Nephron (organoid): ENCODE measurements at regions not wholly inside any gene's neighbourhood (a gene's known extent, or its start where the extent isn't known, plus 50 kb on each side); places are given as distances from the start of the nearest gene placed in this dataset.

Experiments used
- H3K27ac Mint-ChIP-seq, 3 experiments: 2 replicates each; pipeline ENCODE4 v1.8.0; 2020; ENCODE audit warnings: mixed read lengths in 3 of 3, mild to moderate bottlenecking in 2 of 3, moderate library complexity in 1 of 3
- H3K27me3 Mint-ChIP-seq: 2 replicates; pipeline ENCODE4 v1.8.0; 2021; ENCODE audit warnings: low read depth, mild to moderate bottlenecking, moderate library complexity, mixed read lengths
- H3K36me3 Mint-ChIP-seq: 2 replicates; pipeline ENCODE4 v1.8.0; 2020; ENCODE audit warnings: low read depth, mixed read lengths
- H3K4me1 Mint-ChIP-seq: 2 replicates; pipeline ENCODE4 v1.8.0; 2020; ENCODE audit warnings: mixed read lengths
- H3K4me3 Mint-ChIP-seq, 3 experiments: 2 replicates each; pipeline ENCODE4 v1.8.0; 2020; ENCODE audit warnings: mild to moderate bottlenecking in 3 of 3, mixed read lengths in 3 of 3, moderate library complexity in 2 of 3
- H3K9me3 Mint-ChIP-seq: 2 replicates; pipeline ENCODE4 v1.8.0; 2020; ENCODE audit warnings: mixed read lengths
- TF ChIP-seq, protein P1 (sequence below), 3 experiments: fragments of 200-600 bp; sonication (generic); IDR thresholded peaks; one replicate each; pipeline ENCODE4 v1.5.0; 2021; ENCODE audit warnings: antibody characterized with exemption in 3 of 3; ENCODE audit not compliant: unreplicated experiment in 3 of 3

- no peak overlapping the region for H3K4me3 Mint-ChIP-seq
Measured at GRCh38 chr1:4052657-4053056, 152.6 kb upstream of the C1orf174 start.

DNA sequence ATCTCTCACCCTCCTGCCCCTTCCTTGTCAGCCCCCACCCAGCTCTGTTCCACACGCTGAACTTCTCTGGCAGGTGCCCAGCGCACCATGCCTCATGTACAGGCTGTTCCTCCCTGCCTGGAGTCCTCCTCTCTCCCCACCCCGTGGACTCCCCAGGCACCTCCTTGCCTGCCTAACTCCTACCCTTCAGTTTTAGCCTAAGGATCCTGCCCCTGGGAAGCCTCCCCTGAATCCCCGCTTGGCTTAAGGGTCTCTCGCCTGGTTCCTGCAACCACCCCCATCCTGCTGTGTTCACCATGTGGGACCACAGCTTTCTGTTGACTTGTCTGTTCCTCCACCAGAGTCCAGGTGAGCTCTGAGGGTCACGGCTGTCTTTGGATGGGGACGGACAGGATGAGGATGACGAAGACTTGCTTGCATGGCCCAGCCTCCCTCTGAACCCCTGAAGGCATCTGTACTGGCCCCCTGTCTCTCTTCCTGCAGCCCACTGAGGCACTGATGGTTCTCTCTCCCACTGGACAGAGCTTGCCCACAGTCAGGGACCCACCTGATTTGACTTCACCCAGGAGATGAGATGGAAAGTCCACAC lies 153.2 kb upstream of the C1orf174 start:
- Mint-ChIP-seq H3K4me1 (peaks cover 10% of the 10 kb centered on the region), H3K4me3 (no peak overlapping the region), H3K9me3 (no peaks in the 10 kb centered on the region), H3K27me3 (peaks cover 16% of the 10 kb centered on the region), H3K36me3 (no peaks in the 10 kb centered on the region), H3K27ac (no peak overlapping the region)
- TF ChIP-seq, protein P1, sequence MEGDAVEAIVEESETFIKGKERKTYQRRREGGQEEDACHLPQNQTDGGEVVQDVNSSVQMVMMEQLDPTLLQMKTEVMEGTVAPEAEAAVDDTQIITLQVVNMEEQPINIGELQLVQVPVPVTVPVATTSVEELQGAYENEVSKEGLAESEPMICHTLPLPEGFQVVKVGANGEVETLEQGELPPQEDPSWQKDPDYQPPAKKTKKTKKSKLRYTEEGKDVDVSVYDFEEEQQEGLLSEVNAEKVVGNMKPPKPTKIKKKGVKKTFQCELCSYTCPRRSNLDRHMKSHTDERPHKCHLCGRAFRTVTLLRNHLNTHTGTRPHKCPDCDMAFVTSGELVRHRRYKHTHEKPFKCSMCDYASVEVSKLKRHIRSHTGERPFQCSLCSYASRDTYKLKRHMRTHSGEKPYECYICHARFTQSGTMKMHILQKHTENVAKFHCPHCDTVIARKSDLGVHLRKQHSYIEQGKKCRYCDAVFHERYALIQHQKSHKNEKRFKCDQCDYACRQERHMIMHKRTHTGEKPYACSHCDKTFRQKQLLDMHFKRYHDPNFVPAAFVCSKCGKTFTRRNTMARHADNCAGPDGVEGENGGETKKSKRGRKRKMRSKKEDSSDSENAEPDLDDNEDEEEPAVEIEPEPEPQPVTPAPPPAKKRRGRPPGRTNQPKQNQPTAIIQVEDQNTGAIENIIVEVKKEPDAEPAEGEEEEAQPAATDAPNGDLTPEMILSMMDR (IDR thresholded peaks at IDR 0.05; ENCODE audit: unreplicated experiment in 3 of 3): no peak

More at GRCh38 chr1:4052657-4053056, 152.6 kb upstream of the C1orf174 start:
- no peaks in the 10 kb centered on the region for H3K9me3 Mint-ChIP-seq
- H3K27me3 Mint-ChIP-seq: peaks cover 16% of the 10 kb centered on the region
- peaks cover 13% of the 10 kb centered on the region for H3K4me1 Mint-ChIP-seq
- TF ChIP-seq, protein P1 (IDR thresholded peaks at IDR 0.05; ENCODE audit: unreplicated experiment in 3 of 3): no peak
- no peak overlapping the region for H3K27ac Mint-ChIP-seq
- no peaks in the 10 kb centered on the region for H3K36me3 Mint-ChIP-seq

DNA sequence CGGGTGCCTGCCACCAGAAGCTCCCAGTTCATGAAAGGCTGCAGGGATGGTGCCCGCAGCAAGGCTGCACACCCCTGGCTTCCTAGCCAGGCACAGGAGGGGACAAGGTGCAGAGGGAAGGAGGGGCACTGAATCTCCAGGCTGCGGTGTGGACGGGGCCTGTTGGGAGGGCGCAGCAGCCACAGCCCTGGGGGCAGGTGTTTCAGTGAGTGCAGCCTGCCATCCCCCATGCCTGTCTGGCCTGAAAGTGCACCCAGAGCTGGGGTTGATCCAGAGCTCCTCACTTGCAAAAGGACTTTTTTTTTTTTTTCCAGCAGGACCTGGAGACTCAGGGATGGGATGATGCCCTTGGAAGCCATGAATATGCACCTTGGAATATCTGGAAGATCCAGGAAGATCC lies 153.7 kb upstream of the C1orf174 start:
- H3K27me3 Mint-ChIP-seq: peaks cover 16% of the 10 kb centered on the region
- no peaks in the 10 kb centered on the region for H3K36me3 Mint-ChIP-seq
- no peak overlapping the region for H3K27ac Mint-ChIP-seq
- TF ChIP-seq, protein P1 (IDR thresholded peaks at IDR 0.05; ENCODE audit: unreplicated experiment in 3 of 3): no peak
- H3K4me3 Mint-ChIP-seq: no peak overlapping the region
- peaks cover 7% of the 10 kb centered on the region for H3K4me1 Mint-ChIP-seq
- H3K9me3 Mint-ChIP-seq: no peaks in the 10 kb centered on the region

DNA sequence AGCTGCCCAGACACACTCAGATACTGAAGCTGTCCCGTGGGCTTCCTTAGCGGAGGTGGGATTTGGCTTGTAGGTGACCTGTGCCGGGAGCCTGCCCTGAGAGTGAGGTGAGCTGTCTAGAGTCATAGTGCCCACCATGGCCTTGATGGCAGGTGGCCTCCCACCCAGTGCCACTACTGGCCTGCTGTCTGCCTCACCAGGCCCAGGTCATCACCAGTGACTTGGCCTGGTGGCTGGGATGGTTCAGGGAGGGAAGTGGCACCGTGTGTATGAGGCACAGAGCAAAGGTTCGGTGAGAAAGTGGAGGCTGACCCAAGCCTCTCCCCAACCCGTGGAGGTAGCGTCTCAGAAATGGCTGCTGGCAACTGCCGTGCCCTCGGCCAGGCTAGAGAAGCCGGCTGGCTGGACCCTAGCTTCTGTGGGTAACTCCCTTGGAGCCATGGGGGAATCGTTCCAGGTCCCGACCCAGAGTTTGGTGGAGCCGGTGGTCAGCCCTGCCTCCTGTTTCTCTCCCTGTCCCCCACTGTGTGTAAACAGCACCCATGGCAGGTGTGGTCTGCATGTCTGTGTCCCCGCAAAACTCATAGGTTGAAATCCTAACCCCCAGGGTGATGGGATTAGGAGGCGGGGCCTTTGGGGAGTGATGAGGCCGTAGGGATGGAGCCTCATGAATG lies 155.4 kb upstream of the C1orf174 start:
- no peak overlapping the region for H3K27ac Mint-ChIP-seq
- no peaks in the 10 kb centered on the region for H3K36me3 Mint-ChIP-seq
- H3K27me3 Mint-ChIP-seq: peaks cover 16% of the 10 kb centered on the region
- H3K9me3 Mint-ChIP-seq: no peaks in the 10 kb centered on the region
- no peaks in the 10 kb centered on the region for H3K4me1 Mint-ChIP-seq
- TF ChIP-seq, protein P1 (IDR thresholded peaks at IDR 0.05; ENCODE audit: unreplicated experiment in 3 of 3): no peak
- no peak overlapping the region for H3K4me3 Mint-ChIP-seq

GRCh38 chr1:4056422-4056821 lies 156.3 kb upstream of the C1orf174 start:
- peaks cover 22% of the 10 kb centered on the region for H3K27me3 Mint-ChIP-seq
- no peak overlapping the region for H3K4me3 Mint-ChIP-seq
- no peaks in the 10 kb centered on the region for H3K36me3 Mint-ChIP-seq
- no peak overlapping the region for H3K27ac Mint-ChIP-seq
- TF ChIP-seq, protein P1 (IDR thresholded peaks at IDR 0.05; ENCODE audit: unreplicated experiment in 3 of 3): no peak
- no peaks in the 10 kb centered on the region for H3K4me1 Mint-ChIP-seq
- no peaks in the 10 kb centered on the region for H3K9me3 Mint-ChIP-seq

- Mint-ChIP-seq H3K4me1 (no peaks in the 10 kb centered on the region), H3K36me3 (no peaks in the 10 kb centered on the region), H3K27ac (no peak overlapping the region), H3K27me3 (peaks cover 22% of the 10 kb centered on the region), H3K9me3 (no peaks in the 10 kb centered on the region), H3K4me3 (no peak overlapping the region)
- TF ChIP-seq, protein P1 (IDR thresholded peaks at IDR 0.05; ENCODE audit: unreplicated experiment in 3 of 3): no peak
Measured at GRCh38 chr1:4056989-4057388, 156.9 kb upstream of the C1orf174 start.
